ENCODE measurements at regions not wholly inside any gene's neighbourhood (a gene's known extent, or its start where the extent isn't known, plus 50 kb on each side); places are given as distances from the start of the nearest gene placed in this dataset.
A peak's percentile ranks its signal among the peaks of the same experiment; 100 is the strongest.
"Not testable (repeated sequence)": the region's sequence is repeated elsewhere in the genome, so short reads cannot be mapped to it uniquely, and the experiment has no call there.

- DNase-seq (ENCODE audit: low spot score), result no peak
Measured at GRCh38 chr17:13442361-13442760, 159.4 kb downstream of the HS3ST3A1 start.

DNA sequence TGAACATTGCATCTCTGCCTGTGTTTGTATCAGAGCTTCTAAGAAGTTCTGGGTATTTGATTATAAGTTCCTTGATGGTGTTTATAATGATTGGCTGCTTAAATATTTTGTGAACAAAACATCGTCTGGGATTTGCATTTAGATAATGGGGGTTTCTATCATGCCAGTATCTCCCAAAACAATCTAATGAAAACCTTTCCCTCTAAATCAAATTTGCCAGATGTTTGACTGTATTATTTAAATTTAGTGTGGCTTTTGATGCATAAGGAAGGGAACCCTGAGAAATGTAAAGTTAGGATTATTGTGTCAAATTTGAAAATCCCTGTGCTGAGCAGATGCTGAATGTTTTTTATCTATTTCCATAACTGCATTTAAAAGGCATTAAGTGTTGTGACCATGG is 159.9 kb downstream of the HS3ST3A1 start:
- no peak for DNase-seq (ENCODE audit: low spot score)

GRCh38 chr17:13437966-13438779 is 163.6 kb downstream of the HS3ST3A1 start:
- no peak for DNase-seq (ENCODE audit: low spot score)

GRCh38 chr17:13435230-13435629 is 166.5 kb downstream of the HS3ST3A1 start:
- no peak for DNase-seq (ENCODE audit: low spot score)

GRCh38 chr17:13429201-13429600 is 172.5 kb downstream of the HS3ST3A1 start:
- no peak for DNase-seq (ENCODE audit: low spot score)

DNA sequence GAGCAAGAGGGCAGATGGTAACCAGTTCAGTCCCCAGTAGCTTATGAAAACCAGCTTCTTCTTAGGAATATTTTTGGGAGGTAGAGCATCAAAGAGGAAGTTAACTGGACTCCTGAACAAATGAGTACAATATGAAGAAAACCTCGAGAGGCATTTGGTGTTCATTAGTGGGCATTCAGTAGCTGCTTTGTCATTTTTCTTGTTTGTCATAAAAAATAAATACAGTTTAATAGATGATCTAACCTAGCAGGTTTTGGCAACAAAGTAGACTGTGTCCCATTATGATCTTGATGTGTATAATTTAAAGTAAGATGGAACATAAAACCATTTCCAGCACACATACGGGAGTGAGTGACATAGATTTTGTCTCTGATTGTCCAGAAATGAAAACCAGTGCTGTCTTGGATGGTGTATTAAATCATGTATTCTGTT is 173.1 kb downstream of the HS3ST3A1 start:
- DNase-seq (ENCODE audit: low spot score), result no peak

GRCh38 chr17:13426991-13427390 is 174.7 kb downstream of the HS3ST3A1 start:
- no peak for DNase-seq (ENCODE audit: low spot score)

- DNase-seq (ENCODE audit: low spot score), result no peak
Measured at GRCh38 chr17:13425390-13425789, 176.3 kb downstream of the HS3ST3A1 start.

- no peak for DNase-seq (ENCODE audit: low spot score)
Measured at GRCh38 chr17:13421581-13422130, 180.1 kb downstream of the HS3ST3A1 start.

DNA sequence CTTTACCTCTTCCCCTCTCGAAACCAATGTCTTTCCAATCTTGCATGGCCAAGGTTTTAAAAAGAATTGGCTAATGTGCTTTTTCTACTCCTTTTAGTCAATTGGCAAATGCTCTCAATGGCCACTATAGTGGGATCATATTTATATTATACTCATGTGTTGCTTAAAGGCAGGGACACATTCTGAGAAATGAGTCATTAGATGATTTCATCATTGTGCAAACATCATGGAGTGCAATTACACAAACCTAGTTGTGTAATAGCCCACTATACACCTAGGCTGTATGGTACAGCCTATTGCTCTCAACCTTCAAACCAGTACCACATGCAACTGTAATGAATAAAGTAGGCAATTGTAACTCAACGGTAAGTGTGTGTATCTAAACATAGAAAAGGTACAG is 180.9 kb downstream of the HS3ST3A1 start:
- peak; percentile 42 for DNase-seq (ENCODE audit: low spot score)

GRCh38 chr17:13420418-13420826 is 181.3 kb downstream of the HS3ST3A1 start:
- no peak for DNase-seq (ENCODE audit: low spot score)

- no peak for DNase-seq (ENCODE audit: low spot score)
Measured at GRCh38 chr17:13419676-13420075, 182.1 kb downstream of the HS3ST3A1 start.

GRCh38 chr17:13418891-13419290 is 182.8 kb downstream of the HS3ST3A1 start:
- no peak for DNase-seq (ENCODE audit: low spot score)

DNA sequence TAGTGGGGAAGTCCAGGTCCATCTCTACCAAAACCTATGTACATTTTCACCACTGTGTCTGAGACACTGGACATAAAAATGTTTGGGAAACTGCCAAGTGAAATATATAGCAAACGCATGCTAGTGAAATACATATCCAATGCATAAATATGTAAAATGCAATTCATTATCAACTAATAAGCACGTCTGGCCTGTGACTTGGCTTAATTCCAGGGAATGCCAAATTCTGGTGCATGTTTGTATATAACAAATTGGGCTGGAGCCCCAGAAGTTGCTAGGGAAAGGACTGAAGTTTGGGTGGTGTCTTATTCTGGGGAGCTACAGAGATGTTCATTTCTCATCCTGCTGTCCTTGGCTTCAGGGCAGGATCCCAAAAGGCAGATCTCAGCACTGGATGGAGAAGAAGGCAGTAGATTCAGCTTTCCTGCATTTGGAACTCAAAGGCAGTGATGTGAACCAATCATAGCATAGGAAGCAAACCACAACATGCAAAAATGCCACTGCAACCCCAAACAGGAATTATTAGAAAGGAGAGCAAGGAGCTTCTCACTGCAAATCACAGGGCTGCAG is 184.3 kb downstream of the HS3ST3A1 start:
- DNase-seq (ENCODE audit: low spot score), result no peak

GRCh38 chr17:13416748-13417363 is 184.9 kb downstream of the HS3ST3A1 start:
- DNase-seq (ENCODE audit: low spot score), result no peak

DNA sequence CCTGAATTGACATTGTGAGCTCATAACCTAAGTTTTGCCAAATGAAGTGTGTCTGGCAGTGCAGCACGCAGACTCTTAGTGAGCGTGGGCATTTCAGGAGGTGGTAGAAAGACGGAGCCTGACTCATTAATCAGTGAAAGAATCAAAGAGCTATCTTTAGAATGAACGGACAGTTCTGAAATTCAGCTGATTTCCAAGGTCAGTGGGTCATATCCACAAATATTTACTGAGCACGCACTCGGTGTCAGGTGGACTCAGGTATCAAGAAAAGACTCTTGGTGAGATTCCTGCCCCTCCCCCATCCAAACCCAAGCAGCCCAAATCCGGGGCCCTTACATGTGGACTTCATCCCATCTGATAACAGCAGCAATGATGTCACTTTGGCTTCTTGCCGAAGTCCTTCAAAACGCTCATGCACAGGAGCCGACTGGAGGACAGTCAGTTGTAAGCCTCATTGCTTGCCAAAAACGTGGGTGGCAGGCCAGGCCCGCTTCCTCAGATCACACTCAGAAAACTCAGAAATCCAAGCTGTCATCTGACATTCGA is 185.8 kb downstream of the HS3ST3A1 start:
- no peak for DNase-seq (ENCODE audit: low spot score)

- DNase-seq (ENCODE audit: low spot score), result not testable (repeated sequence)
Measured at GRCh38 chr17:13415200-13415599, 186.5 kb downstream of the HS3ST3A1 start.

DNA sequence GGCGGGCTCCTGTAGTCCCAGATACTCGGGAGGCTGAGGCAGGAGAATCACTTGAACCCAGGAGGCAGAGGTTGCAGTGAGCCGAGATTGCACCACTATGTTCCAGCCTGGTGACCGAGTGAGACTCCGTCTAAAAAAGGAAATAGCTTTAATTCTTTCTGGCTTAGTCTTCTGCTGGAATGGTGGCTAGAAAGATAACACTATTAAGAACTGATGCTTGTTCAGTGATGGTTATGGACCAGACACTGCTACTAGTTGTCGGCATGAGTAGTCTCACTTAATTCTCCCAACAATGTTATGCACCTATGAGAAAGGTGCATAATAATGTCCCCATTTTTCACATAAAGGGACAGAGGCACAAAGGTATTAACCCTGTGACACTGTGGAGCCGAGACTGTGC is 188.7 kb downstream of the HS3ST3A1 start:
- no peak for DNase-seq (ENCODE audit: low spot score)

GRCh38 chr17:13410874-13411273 is 190.9 kb downstream of the HS3ST3A1 start:
- DNase-seq (ENCODE audit: low spot score), result no peak

- DNase-seq (ENCODE audit: low spot score), result no peak
Measured at GRCh38 chr17:13410214-13410613, 191.5 kb downstream of the HS3ST3A1 start.

DNA sequence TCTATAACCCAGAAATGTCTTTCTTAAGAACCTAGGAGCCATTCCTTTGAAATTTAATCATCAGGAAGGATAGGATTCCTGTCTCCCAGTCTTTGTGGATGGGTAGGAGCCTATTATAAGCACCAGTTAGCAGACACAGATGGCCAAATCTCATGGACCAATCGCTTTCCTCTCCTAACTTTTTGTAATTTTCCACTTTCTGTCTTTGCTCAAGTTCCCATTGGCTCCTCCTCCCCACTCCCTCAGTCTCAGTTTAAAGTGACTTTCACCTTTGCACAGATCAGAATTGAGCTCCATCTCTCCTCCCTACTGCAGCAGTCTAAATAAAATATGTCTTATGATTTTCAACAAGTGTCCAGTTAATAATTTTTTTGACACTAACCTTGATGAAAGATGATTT is 192.3 kb downstream of the HS3ST3A1 start:
- DNase-seq (ENCODE audit: low spot score), result no peak

DNA sequence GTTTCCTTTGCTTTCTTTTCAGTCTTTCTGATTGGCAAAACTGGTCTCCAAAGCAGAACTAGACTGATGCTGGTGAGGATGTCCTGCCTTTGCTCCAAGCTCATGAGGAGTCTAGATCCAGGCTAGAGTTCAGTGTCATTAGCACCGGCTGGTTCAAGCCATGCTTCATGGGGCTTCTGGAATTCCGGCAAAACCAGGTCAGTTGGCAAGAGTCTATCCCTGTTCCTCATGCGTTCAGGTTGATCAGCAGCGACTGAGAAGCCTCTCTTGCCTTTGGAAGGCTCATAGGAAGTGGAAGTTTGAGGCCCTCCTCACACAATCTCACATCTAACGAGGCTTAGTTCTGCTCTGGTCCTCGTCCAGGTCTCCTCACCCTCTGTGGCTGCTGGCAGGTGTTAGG is 194.3 kb downstream of the HS3ST3A1 start:
- DNase-seq (ENCODE audit: low spot score), result no peak

- DNase-seq (ENCODE audit: low spot score), result no peak
Measured at GRCh38 chr17:13405807-13406206, 195.9 kb downstream of the HS3ST3A1 start.
